GM21526 (cell line): ENCODE measurements at regions not wholly inside any gene's neighbourhood (a gene's known extent, or its start where the extent isn't known, plus 50 kb on each side); places are given as distances from the start of the nearest gene placed in this dataset.
A peak's percentile ranks its signal among the peaks of the same experiment; 100 is the strongest.
"Not testable (repeated sequence)": the region's sequence is repeated elsewhere in the genome, so short reads cannot be mapped to it uniquely, and the experiment has no call there.

ENCODE experiments used
- ATAC-seq: cut with Tn5 transposase; IDR thresholded peaks from one replicate; pipeline ENCODE4 v1.9.1; 2021; ENCODE audit warnings: moderate library complexity; ENCODE audit not compliant: unreplicated experiment, low FRiP score

- ATAC-seq = no peak
These were observed 1365.7 kb upstream of the GJE1 start for GRCh38 chr6:140766999-140767398.

DNA sequence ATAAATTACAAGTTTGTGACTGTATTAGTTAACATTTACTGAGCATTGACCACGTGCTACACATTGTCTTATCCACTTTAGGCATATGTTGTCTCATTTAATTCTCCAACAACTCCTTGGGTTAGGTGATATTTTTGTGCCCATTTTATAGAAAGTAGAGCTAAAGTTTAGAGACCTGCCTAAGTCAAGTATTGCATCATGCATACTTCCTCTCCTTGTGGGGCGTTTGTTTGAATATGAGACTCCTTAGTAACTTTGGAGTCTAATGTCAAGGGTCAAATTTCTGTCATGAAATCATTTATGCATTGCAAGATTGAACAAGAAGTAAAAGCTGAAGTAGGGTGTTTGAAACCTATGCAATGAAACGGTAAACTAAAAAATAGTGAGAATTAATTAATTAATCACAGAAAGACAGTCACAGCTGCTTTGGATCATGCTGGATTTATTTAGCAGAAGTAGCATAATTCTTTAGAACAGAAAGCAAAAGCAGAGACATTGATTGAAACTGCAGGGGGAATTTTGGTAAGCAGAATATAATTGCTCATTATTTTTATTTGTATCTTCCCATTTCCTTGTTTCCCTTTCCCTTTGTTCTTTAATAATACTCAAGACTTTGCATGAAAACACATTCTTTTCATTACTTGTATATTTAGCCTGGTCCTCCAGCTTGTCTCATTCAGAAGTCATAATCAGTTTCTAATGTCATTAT is 1374.4 kb upstream of the GJE1 start:
- ATAC-seq = no peak

- no peak for ATAC-seq
These were observed 1377.8 kb upstream of the CITED2 start for GRCh38 chr6:140752234-140752633.

DNA sequence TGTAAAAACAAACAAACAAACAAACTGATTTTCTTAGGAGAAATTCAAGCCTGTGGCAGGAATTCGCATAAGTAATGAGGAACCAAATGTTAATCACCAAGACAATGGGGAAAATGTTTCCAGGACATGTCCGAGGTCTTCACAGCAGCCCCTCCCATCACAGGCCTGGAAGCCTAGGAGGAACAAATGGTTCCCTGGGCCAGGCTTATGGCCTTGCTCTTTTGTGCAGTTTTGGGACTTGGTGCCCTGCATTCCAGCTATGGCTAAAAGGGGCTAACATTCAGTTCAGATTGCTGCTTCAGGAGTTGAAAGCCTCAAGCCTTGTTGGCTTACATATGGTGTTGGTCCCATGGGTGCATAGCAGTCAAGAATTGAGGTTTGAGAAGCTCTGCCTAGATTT is 1372.7 kb upstream of the CITED2 start:
- no peak for ATAC-seq

- ATAC-seq = peak; percentile 94
These were observed 1370.3 kb upstream of the CITED2 start for GRCh38 chr6:140744659-140745320.

DNA sequence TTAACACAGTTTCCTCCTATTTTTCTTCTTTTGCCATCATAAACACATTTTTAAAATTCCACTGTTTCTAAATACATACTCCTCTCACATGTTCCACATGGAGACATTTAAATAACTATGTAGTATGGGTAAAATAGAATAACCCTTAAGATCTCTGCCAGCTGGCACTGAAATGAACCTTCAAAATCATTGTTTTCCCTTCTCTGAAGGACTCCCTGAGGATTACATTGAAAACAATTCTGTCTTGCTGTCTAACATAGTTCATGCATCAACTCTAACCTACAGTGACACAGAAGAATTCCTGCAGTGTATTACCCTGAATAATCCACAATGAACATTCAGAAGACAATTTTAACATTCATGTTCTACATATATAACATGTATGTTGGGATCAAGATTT is 1361.8 kb upstream of the CITED2 start:
- ATAC-seq = no peak

DNA sequence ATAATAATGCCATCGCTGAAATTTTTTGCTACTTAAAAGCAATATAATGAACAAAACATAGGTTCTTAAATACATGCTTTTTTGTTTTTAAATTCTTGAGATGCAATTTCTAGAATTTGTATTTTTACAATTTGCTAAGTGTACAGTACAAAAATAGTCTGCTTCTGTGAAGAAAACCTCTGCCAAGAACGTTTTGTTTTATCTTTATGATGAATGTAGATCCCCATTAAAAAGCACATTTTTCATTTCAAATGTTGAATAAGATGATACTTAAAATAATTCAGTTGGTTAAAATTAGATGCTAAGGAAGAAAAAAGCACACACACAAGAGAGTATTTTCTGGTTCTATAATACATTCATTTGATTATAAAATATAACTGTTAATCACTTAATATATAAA is 1358.5 kb upstream of the CITED2 start:
- no peak for ATAC-seq

GRCh38 chr6:140732155-140732554 is 1357.7 kb upstream of the CITED2 start:
- no peak for ATAC-seq

GRCh38 chr6:140731741-140732140 is 1357.3 kb upstream of the CITED2 start:
- no peak for ATAC-seq

DNA sequence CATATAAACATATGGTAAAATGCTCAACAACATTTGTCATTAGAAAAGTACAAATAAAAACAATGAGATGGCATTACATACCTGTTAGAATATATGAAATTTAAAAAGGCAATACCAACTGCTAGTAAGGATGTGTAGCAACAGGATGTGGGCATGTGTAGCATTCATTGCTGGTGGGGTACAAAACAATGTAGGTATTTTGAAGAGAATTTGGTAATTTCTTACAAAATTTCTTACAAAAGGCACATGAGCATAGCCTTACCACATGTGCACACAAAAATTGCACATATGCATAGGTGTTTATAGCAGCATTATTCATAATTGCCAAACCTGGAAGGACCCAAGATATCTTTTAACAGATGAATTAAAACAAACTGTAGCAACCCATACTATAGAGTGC is 1355.1 kb upstream of the CITED2 start:
- ATAC-seq = no peak

DNA sequence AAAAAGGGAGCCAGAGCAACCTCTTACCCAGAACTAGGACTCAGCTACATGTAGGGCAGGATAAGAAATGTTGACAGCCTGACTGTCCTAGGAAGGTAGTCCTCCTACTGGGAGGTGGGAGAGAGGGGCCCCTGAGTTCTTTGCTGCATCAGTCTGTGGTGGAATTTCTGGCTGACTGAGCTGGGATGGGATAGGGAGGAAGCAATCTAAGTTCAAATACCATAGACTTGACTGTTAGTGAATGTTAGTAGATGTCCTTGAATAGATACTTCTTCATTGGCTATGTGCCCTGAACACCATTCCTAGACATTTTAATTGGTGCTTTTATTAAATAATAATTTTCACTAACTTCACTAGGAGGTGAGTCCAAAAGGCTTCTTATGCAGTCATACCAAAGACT is 1343.6 kb upstream of the CITED2 start:
- no peak for ATAC-seq

GRCh38 chr6:140713495-140713894 is 1339.0 kb upstream of the CITED2 start:
- ATAC-seq = no peak

DNA sequence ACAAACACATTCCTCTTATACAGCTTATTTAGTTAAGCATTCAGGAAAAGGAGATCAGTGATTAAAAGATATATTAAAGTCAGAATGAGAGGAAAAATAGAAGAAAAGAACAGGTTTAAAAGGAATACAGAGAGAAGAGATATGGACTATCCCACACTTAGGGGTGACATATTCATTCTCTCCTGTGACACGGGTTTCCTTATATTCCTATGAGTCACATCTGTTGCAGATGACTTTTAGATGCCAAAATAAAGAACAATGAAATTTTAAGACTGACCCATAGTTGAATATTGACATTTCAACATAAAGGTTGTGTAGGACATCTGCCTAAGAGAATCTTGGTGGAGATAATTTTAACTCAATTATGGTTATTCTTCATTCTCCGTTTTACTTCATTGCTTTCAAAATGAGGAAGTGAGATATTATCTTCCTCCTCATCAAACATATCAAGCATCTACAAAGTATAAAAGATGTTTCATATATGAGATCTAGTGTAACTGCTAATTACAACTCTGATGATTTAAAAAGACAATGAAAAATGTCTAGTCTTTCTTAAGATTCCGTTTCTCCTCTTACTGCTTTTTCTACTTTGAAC is 1336.7 kb upstream of the CITED2 start:
- ATAC-seq = peak; percentile 83

- ATAC-seq = no peak
These were observed 1334.0 kb upstream of the CITED2 start for GRCh38 chr6:140708441-140708840.

- ATAC-seq = not testable (repeated sequence)
These were observed 1329.6 kb upstream of the CITED2 start for GRCh38 chr6:140704008-140704407.

- no peak for ATAC-seq
These were observed 1323.1 kb upstream of the CITED2 start for GRCh38 chr6:140697585-140697984.

DNA sequence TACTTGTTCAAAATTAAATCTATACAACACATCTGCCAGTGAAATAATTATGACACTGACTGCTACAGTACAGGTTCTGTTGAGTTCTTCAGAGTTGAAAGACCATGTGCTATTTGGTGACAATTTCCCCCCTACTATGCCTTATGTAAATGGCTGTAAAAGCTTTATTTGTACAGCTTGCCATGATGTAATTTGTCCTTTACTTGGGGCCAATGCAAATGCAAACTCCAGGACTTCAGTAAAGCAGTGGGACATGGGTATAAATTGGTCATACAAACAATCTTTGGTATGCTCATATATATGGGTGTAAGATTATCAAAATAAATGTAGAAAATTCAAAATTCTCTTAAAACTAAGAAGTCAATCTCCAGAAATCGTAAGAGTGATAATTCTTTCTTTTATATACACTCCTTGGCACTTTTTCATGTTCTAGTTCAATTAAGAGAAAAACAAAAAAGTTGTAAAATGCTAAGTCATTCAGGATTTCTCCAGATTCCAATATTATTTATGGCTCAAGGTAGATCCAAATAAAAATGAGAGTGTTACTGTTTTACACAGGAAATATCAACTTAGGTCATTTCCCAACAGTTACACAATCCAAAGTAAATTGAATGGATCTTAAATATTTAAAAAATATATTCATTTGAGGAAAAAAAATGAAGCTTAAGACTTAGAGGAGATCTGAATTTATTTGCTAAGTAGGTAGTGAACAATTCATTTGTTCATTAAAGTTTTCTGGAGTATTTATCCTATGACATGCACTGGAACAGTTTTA is 1310.5 kb upstream of the CITED2 start:
- ATAC-seq = no peak

DNA sequence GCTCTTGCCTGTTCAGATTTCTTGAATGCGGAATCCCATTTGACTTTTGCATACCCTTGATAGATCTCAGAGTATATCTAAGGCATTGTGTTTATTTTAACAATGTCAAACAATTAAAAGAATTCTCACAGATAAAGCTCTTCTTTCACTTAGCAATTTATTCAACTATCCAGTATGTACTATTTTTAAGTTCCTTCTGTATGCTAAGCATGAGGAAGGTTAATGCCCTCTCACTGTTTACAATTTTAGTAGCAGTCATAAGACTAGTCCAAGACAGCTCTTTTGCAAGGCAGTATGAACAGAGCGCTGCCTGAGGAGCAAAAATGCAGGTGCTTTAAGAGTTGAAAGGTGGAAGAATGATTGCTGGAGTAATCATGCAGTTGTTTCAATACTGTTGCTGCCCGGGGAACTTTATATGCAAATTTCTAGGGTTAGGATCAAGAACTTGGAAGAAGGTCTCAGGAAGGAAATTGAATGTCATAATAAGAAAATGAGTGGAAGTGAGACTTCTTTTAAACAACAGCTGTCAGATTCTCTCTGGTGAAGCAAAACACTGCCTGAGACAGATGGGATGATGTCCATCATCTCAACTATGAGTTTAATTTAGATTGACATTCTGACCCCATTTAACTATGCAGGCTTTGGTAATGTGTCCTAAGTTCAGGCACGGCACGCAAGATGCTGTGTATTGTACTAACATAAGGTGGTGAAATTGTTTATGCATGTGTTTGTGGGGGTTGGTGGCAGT is 1303.5 kb upstream of the CITED2 start:
- no peak for ATAC-seq

GRCh38 chr6:140671926-140672325 is 1297.5 kb upstream of the CITED2 start:
- no peak for ATAC-seq

DNA sequence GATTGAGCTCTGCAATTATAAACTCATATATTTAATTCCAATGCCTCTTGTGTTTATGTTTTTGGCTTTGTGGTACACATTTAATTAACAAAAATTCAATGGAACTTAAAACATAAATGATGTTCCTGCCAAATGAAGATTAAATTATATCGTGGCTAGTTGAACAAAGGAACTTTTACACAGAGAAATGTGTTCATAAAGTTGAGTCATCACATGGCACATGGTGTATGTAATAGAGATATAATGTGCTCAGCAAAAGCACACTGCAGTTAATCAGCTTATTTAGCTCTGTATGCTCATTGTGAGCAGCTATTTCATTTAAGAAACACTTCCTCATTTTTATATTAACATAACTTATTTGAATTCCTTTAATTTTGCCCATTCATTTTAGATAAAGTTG is 1295.6 kb upstream of the CITED2 start:
- ATAC-seq = no peak

DNA sequence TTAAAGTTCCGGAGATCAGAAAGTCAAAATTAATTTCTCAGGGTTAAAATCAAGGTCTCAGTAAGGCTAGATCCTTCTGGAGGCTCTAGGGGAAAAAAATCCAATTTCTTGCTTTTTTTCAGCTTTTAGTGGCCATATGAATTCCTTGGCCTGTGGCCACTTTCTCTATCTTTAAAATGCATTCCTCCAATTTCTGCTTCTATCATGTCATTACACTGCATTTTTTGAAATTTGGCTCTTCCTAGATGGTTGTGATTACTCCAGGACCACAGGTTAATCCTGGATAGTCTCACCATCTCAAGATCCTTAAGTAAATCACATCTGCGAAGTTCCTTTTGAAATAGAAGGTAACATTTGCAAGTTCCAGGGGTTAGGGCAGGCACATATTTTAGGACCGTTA is 1294.9 kb upstream of the CITED2 start:
- ATAC-seq = no peak
